ENCODE measurements at regions not wholly inside any gene's neighbourhood (a gene's known extent, or its start where the extent isn't known, plus 50 kb on each side); places are given as distances from the start of the nearest gene placed in this dataset.

GRCh38 chr10:129331207-129331838, 135.7 kb upstream of the MGMT start:
- ATAC-seq (ENCODE audit: low read depth) (no peak), DNase-seq (no peak)
- H3K4me1 Mint-ChIP-seq, result no peaks in the 10 kb centered on the region
- peaks cover 9% of the 10 kb centered on the region for H3K27me3 Mint-ChIP-seq
- intact Hi-C loops (cut with micrococcal nuclease), result no loop called here
- TF ChIP-seq CTCF (IDR thresholded peaks at IDR 0.05), result no peak
- no peaks in the 10 kb centered on the region for H3K9me3 Mint-ChIP-seq
- CTCF ChIA-PET, result no interaction called here
- POLR2A ChIA-PET, result no interaction called here
- no peak overlapping the region for H3K4me3 Mint-ChIP-seq
- H3K27ac Mint-ChIP-seq, result no peak overlapping the region
- H3K36me3 Mint-ChIP-seq (ENCODE audit: low read depth), result no peaks in the 10 kb centered on the region

GRCh38 chr10:129331839-129332220, 135.2 kb upstream of the MGMT start:
- CTCF ChIA-PET, result no interaction called here
- peaks cover 9% of the 10 kb centered on the region for H3K27me3 Mint-ChIP-seq
- no peaks in the 10 kb centered on the region for H3K36me3 Mint-ChIP-seq (ENCODE audit: low read depth)
- DNase-seq (no peak), ATAC-seq (ENCODE audit: low read depth) (no peak)
- no peak overlapping the region for H3K4me3 Mint-ChIP-seq
- H3K27ac Mint-ChIP-seq, result no peak overlapping the region
- H3K4me1 Mint-ChIP-seq, result no peaks in the 10 kb centered on the region
- no peaks in the 10 kb centered on the region for H3K9me3 Mint-ChIP-seq
- intact Hi-C loops (cut with micrococcal nuclease), result no loop called here
- no peak for TF ChIP-seq CTCF (IDR thresholded peaks at IDR 0.05)
- POLR2A ChIA-PET, result no interaction called here

- no peak for ATAC-seq (ENCODE audit: low read depth)
- H3K4me1 Mint-ChIP-seq, result no peaks in the 10 kb centered on the region
- ChIA-PET CTCF (no interaction called here), POLR2A (no interaction called here)
- no peak overlapping the region for H3K4me3 Mint-ChIP-seq
- H3K9me3 Mint-ChIP-seq, result no peaks in the 10 kb centered on the region
- intact Hi-C loops (cut with micrococcal nuclease), result no loop called here
- no peaks in the 10 kb centered on the region for H3K36me3 Mint-ChIP-seq (ENCODE audit: low read depth)
- no peak for TF ChIP-seq CTCF (IDR thresholded peaks at IDR 0.05)
- no peak for DNase-seq
- H3K27me3 Mint-ChIP-seq, result peaks cover 9% of the 10 kb centered on the region
- H3K27ac Mint-ChIP-seq, result no peak overlapping the region
Measured at GRCh38 chr10:129332476-129332875, 134.6 kb upstream of the MGMT start.

- no peak for TF ChIP-seq CTCF (IDR thresholded peaks at IDR 0.05)
- peaks cover 9% of the 10 kb centered on the region for H3K27me3 Mint-ChIP-seq
- no peak overlapping the region for H3K4me3 Mint-ChIP-seq
- no peak overlapping the region for H3K27ac Mint-ChIP-seq
- intact Hi-C loops (cut with micrococcal nuclease), result no loop called here
- DNase-seq, result no peak
- no peaks in the 10 kb centered on the region for H3K36me3 Mint-ChIP-seq (ENCODE audit: low read depth)
- POLR2A ChIA-PET, result no interaction called here
- no peaks in the 10 kb centered on the region for H3K9me3 Mint-ChIP-seq
- CTCF ChIA-PET, result no interaction called here
- no peaks in the 10 kb centered on the region for H3K4me1 Mint-ChIP-seq
- no peak for ATAC-seq (ENCODE audit: low read depth)
Measured at GRCh38 chr10:129333706-129334105, 133.3 kb upstream of the MGMT start.

- Mint-ChIP-seq H3K27ac (no peak overlapping the region), H3K9me3 (no peaks in the 10 kb centered on the region), H3K36me3 (ENCODE audit: low read depth) (no peaks in the 10 kb centered on the region), H3K4me1 (no peaks in the 10 kb centered on the region), H3K4me3 (no peak overlapping the region), H3K27me3 (peaks cover 9% of the 10 kb centered on the region)
- TF ChIP-seq CTCF (IDR thresholded peaks at IDR 0.05), result no peak
- ChIA-PET POLR2A (no interaction called here), CTCF (no interaction called here)
- intact Hi-C loops (cut with micrococcal nuclease), result no loop called here
- no peak for DNase-seq
- ATAC-seq (ENCODE audit: low read depth), result no peak
Measured at GRCh38 chr10:129334266-129334665, 132.8 kb upstream of the MGMT start.
